NCI-H2081 (cell line): ENCODE measurements at regions not wholly inside any gene's neighbourhood (a gene's known extent, or its start where the extent isn't known, plus 50 kb on each side); places are given as distances from the start of the nearest gene placed in this dataset.

ENCODE experiments used
- DNase-seq, 2 experiments: peaks; one replicate each; lab custom pipeline; 2025; lab: John Stamatoyannopoulos, UW

- DNase-seq = no peak
These were observed 107.3 kb upstream of the LIPC start for GRCh38 chr15:58324533-58324932.

DNA sequence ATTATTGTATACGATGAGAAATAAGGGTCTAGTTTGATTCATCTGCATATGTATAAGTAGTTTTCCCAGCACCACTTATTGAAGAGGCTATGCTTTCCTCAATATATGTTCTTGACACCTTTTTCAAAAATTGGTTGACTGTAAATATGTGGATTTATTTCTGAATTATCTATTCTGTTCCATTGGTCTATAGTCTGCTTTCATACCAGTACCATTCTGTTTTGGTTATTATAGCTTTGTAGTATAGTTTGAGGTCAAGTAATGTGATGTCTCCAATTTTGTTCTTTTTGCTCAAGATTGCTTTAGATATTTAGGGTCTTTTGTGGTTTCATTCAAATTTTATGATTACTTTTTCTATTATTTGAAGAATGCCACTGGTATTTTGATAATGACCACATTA lies 103.8 kb upstream of the LIPC start:
- no peak for DNase-seq

DNA sequence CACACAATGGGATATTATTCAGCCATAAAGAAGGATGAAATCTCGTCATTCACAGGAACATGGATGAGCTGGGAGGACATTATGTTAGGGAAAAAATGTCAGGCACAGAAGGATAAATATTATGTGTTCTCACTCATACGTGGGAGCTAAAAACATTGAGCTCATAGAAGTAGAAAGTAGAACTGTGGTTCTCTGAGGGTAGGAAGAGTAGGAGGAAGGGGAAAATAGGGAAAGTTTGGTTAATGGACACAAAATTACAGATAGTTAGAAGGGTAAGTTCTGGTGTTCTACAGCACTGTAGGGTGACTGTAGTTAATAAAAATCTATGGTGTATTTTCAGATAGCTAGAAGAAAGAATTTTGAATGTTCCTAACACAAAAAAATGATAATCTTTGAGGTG lies 102.6 kb upstream of the LIPC start:
- no peak for DNase-seq

- no peak for DNase-seq
These were observed 101.8 kb upstream of the LIPC start for GRCh38 chr15:58329781-58330671.

- DNase-seq = no peak
These were observed 100.8 kb upstream of the LIPC start for GRCh38 chr15:58330741-58331559.

DNA sequence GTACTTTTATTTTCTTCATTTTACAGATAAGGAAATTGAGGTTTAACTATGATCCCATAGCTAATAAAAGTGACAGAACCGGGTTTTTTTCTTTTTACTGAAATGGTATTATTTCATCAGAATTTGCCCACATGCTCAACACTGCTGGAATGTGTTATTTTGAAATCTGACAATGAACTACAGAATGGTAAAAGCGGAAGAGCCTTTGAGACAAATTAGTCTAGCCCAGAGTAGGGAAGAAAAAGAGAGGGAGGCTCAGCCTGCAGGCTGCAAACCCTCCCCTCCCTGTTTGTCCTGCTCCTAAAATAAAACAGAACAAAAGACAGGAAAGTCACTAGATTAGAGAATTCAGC lies 100.3 kb upstream of the LIPC start:
- no peak for DNase-seq

DNA sequence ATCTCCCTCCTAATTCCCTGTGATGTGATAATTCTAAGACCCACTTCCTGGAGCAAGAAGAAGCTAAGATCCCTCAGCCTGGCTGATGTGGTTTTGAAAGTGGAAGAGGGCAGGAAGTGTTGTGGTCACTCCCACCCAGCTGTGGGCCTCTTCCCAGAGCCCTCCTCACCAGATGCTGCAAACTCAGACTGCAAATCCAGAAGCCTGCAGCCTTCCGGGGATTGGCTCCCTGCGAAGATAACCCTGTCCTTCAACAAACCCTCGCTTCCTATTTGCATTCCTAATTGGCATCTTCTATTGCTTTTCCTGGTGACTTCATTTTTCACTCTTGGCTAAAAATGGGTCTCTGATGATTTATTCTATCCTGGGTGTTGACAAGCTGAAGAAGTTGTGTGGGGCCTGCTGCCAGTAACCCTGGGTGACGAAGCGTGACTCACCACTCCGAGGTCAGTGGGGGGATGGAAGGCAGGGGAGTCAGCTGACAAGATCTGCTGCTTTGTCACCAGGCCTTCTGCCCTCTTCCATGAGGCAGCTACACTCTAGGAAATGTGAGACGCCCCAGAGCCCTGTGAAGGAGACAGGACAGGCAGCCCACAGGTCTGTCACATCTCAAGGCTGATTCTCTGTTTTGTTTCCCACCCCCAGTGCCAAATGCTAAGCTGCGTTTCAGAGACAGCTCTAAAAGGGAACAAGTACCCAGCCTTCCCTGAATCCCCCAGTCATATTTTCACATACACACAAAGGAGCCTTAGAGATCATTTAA lies 99.7 kb upstream of the LIPC start:
- DNase-seq = peak; percentile 26 to 53

DNA sequence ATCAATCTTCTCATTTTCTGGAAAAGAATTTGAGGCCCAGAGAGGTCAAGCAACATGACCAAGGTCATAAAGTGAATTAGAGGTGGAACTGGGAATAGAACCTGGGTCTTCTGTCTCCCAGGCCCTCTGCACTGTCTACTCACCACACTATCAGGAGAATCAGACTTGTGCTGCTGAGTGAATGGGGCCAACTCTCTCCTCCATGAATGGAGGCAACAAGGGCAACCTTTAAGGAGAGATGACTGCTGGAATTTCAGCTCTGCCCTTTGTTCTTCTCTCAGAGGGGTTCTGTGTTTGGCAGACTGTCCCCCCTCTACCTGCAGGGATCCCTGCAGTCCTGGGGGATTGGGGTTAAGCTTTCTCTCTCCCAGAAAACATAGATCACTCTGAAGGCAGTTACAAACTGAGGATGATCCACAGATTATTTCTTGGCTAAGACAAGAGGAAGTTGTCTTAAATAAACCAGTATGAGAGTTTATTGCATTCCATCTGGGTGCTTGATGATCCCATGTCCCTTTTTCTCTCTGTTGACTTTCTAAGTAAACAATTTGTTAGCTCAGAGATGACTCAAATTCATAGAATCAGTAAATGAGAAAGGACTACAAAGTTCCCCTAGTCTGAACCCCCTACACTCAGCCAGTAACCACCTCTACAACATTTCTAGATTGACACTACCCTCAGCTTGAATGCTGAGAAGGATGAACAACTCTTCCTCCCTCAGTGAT lies 99.0 kb upstream of the LIPC start:
- no peak for DNase-seq

DNA sequence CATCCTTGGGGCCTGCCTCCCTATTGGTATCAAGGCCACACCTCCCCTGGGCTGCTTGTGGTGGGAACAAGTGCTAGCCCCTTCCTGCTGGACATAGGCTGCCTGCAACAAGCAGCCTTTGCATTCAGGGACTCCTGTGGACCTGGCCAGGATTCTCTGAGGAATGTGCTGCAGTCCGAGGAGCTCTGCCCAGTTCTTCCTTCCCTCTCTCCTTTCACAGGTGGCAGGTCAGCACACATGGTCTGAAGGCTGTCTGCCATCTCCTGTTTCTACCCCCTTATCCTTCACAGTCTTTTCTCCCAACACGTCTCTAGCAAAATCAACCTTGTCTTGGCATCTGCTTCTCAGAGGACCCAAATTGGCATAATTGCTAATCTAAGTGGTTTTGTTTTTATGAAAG lies 97.0 kb upstream of the LIPC start:
- DNase-seq = no peak

- DNase-seq = no peak
These were observed 95.6 kb upstream of the LIPC start for GRCh38 chr15:58336161-58336560.

- DNase-seq = no peak
These were observed 91.6 kb upstream of the LIPC start for GRCh38 chr15:58340176-58340575.

DNA sequence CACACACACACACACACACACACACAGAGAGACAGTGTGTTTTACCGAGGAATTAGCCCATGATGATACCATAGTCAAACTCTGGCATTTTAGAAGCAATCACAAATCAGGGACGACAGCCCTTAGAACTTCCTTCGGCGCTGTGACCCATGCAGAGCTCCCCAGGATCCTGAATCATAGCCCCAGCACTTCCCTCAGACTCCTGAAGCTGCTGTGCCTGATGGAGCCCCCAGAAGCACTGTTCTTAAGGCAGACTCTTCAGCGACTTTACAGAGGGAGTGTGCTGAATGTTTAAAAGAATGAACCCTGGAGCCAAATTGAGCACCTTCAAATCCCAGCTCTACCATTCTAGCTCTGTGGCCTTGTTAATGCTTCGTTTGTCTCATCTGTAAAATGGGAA lies 89.3 kb upstream of the LIPC start:
- DNase-seq = no peak

DNA sequence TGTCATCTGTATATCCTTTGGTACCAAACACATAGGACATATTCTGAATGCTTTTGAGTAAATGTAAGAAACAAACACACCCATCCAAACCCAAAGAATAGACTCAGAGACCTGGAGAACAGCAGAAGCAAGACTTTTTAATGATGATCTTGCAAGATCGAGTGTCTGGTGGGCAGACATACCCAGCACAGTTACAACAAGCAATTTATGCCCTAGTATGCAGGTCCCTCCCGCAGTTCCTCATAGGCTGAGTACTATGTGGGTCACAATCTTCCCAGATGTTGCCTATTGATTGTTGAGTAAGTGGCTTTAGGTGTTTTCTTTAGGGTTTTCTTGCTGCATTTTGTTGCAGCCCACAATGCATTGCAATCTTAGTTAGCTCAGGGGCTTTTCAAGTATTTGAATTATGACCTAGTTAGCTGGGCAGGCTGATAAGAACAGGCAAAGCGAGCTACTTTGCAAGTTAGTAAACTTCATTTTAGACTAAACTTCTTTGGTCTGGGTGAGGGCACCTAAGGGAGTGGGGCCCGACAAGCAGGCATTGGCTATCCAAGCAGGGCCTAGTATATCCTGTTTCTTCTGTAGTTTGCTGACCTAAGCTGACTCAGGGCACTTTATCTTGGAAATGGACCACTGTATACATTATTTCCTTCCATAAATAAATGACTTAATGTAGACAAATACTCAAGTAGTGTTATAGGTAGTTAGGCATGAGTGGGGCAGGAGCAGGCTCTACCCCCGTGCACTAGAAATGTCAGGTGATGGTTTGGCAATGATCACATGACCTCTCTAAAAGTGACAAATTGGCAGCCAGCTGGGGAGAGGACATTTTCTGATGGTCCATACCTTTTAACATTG lies 87.3 kb upstream of the LIPC start:
- no peak for DNase-seq

DNA sequence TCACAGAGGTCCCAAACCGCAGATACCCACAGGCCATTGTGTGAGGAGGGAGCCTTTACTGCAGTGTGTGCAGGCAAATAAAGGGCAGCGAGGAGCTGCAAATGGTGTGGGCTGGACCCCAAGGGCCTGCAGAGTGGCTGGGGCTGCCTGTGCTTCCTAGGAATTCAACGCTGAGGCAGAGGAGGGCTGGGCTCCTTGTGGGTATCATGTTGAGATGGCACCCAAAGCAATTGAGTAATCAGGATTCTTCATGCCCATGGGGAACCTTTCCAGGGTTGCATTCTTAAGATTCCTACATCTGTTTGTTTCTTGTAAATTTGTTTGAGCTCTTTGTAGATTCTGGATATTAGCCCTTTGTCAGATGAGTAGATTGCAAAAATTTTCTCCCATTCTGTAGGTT lies 85.4 kb upstream of the LIPC start:
- no peak for DNase-seq

DNA sequence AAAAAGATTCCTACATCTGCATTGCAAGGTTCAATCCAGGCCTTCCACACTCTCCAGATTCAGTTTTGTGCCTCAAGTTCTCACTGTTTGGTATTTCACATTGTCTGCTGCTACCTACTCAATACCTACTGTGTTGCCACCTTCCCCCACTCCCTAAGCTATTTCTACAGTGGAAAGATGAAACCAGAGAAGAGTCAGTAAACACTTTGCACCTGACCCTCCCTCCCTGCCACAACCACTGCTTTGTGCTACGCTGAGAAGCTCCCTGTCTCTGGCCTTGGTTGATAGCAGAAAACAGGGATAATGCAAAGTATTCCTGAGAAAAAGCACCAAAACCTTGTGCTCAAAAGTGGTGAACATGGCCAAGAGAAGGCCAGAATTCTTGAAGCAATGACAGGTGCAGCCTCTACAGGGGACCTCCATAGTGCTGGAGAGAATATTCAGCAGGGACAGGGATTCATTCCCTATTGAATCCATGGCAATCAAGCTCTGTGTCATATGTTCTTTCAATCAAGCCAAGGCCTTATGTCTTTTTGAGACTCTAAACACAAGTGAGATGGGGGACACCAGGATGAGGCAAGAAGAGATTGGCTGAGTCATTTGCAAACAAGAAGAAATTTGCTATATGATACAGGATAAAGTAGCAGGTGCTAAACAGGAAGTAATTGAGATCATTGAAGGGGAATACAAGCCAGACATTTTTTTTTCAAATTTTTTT lies 83.5 kb upstream of the LIPC start:
- DNase-seq = peak in 1 of 2 experiments; percentile 30

GRCh38 chr15:58352026-58352929 lies 79.5 kb upstream of the LIPC start:
- no peak for DNase-seq

DNA sequence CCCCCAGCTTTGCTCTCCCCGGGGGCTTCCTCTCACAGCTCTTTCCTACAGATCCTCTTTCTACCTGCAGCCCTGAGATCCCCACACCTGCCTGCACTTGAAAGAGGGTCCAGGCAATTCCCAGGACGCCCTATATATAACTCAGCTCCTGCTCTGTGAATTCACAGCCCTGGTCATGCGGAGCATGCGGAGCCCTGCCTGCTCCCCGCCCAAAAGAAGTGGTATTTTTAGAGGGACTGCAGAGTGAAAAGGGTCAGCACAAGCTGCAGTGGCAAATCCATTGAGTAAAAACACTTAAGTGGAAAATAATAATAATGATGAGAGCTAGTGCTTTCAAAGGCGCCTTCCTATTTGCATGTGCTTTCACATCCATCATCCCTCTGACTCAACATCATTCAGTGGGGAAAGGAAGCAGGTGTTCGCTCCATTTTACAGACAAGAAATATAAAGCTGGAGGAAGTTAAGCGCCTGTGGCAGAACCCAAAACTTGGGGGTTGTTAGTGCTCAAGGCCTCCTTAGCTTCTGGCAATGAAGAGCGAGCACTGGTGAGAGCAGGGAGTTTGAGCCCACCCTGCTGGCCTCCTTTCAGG lies 76.3 kb upstream of the LIPC start:
- DNase-seq = peak; percentile 24 to 46

GRCh38 chr15:58355973-58356372 lies 75.8 kb upstream of the LIPC start:
- peak in 1 of 2 experiments; percentile 35 for DNase-seq
